NCI-H1930 (cell line): ENCODE measurements at regions not wholly inside any gene's neighbourhood (a gene's known extent, or its start where the extent isn't known, plus 50 kb on each side); places are given as distances from the start of the nearest gene placed in this dataset.

Source experiments
- DNase-seq, 2 experiments: peaks; one replicate each; lab custom pipeline; 2025; lab: John Stamatoyannopoulos, UW

GRCh38 chr7:37504801-37505200 is 56.1 kb upstream of the ELMO1 start:
- no peak for DNase-seq

DNA sequence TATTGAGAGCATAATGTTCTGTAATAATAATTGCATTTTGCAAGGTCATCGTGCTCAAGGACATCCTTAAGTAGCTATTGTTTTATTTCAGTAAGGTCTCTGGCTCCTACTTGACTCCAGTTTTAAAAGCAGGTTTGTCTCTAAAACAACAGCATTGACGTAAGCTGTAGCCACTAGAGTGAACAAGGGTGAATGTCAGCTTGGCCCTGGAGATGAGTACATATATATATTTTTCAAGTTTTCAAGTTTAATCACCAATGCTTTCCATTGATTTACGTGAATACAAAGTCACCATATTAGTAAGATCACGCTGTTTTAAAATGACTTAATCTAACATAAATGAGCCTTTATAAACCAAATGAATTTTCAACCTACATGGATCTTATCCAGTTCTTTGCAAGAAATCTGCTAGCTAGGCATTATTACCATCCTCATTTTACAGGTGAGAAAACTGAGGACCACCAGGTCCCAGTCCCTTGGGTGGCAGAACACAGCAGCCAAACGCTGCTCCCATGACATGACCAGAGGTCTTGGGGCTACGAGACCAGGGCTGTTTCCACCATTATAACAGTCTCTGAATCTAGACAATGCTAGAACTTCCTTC is 57.2 kb upstream of the ELMO1 start:
- DNase-seq, result no peak

DNA sequence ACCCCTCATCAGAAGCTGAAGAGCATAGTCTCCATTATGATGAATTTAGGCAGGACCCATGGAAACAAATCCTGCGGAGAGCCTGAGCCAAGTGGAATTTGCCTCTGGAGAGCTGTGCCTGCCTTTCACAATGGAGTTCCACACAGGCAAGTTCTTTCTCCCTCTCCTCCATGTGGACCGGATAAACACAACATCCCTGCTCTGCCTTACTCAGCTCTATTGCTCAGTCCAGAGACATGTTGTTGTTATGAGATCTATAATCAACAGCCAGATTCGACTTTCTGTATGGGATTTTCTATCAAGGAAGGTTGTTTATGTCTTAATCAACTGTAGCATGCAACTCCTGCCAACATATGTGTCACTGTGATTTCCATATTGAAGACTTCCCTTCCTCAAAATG is 59.5 kb upstream of the ELMO1 start:
- no peak for DNase-seq

GRCh38 chr7:37510043-37510634 is 61.5 kb upstream of the ELMO1 start:
- peak in 1 of 2 experiments; percentile 5 for DNase-seq

- no peak for DNase-seq
These were observed 63.3 kb upstream of the ELMO1 start for GRCh38 chr7:37511915-37512314.

DNA sequence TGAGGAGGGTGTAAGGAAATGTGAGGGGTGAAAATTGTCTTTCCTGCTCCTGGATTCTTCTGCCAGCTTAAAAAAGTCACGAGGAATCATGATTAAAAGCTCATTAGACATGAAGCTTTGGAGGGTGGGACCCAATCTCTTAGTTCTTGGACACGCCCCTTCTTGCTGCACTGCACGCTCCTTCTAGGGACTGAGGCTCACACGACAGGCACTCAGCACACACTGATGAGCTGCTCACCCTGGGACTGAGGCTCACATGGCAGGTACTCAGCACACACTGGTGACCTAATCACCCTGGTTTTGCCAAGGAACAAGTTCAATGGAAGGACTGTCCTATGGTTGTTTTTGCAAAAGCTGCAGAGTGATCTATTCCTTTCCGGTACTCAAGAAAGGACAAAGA is 65.8 kb upstream of the ELMO1 start:
- no peak for DNase-seq

DNA sequence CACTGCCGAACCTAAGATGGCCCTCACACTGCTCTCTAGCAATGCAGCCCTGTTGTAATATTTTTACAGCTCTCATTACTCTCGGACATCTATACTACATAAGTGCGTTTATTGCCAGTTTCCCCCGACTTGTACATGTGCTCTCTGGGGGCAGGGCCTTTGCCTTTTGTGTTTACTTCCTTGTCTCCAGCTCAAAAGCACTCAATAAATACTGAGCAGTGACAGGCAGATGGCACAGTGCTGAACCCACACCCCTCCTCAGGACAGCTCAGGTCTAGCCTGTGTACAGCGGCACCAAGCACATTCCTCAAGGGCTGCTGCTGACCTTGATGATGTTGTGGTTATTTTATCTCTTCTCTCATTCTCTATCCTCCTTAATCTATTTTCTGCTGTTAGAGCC is 68.0 kb upstream of the ELMO1 start:
- DNase-seq, result no peak

DNA sequence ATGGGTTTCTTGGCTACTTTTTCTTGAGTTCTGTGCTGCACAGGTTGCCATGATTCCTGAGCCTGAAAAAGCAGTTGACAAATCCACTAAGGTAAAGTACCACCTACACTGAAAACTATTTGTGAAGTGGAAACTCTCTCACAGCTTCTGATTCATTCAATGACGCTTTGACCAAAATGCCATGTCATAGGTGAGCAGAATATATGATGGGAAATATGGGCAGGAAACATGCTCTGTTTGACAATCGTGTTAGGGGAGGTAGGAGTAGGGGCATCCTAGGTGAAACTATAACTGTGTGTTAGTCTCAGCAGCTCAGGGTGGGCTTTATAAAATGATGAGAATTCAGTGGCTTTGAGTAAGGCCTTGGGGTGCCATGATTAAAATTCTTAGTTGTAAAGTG is 69.6 kb upstream of the ELMO1 start:
- DNase-seq, result no peak

GRCh38 chr7:37524056-37524455 is 75.4 kb upstream of the ELMO1 start:
- DNase-seq, result no peak

DNA sequence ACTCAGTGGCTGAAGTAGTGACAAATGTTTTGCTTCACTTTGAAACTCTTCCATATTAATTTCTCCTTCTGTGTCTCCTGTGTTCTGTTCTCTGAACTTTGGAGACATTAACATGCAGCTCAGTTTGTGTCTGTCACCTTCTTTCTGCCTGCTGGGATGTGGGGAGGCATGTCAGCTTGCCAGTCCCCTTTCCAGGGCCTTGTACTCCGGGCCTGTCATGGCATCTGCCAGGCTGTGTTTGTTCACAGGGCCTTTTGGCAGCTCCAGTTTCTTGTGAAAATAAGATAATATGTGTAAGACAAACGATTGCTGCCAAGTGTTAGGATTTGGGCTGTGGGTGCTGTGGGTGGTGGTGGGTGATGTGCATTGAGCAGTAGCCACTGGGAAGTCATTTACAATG is 76.1 kb upstream of the ELMO1 start:
- no peak for DNase-seq

GRCh38 chr7:37526623-37527022 is 78.0 kb upstream of the ELMO1 start:
- DNase-seq, result no peak

- no peak for DNase-seq
These were observed 78.4 kb upstream of the ELMO1 start for GRCh38 chr7:37527109-37527508.

- DNase-seq, result no peak
These were observed 82.6 kb upstream of the ELMO1 start for GRCh38 chr7:37531225-37531624.

DNA sequence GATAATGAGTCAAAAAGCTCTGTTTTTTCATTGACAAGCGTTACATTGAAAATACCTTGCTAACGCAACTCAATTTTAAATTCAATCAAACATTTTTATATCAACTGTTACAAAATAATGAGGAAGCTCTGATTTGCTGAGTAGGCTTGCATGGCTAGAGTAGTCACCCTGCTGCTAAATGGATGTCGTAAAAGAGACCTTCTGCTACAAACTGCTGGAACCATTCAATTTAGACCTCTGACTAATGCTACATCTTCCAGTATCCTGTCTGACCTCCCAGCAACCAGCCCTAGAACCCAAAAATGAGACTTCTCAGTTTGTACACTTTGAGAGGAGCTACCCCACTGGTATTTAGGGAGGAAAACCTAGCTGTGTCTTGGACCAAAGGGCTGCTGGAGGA is 84.0 kb upstream of the ELMO1 start:
- no peak for DNase-seq

DNA sequence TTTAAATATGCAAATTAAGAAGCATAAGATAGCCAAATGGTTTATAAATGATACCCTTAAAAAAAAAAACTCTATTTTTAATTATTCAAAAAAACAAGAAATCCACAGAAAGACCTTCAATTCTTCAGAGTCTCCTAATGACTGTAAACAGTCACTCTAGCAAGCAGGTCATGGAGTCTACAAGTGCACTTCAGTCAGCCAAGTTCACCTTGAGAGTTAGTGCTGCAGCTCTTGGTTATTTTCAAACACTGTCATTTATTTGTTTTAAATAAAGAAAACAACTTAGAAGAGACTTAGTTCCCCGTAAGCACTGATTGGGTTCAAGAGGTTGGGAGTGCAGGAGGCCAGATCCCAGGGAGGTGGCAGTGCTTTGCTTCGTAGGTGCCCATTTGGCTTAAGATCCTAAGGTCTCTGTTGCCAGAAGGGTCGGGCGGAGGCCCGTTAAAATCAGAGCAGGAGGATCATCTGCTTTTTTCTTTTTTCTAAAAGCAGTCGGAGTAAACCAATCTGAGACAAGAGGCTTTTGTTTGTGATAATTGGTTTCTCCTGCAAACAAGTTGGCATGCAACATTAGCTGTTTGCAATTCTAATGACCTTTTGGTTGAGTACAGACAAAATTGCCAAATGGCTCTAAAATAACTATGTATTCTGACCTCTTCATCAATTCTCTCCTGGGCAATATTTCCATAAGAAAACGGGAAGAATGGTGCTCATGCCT is 86.4 kb upstream of the ELMO1 start:
- peak in 1 of 2 experiments; percentile 12 for DNase-seq

- DNase-seq, result no peak
These were observed 87.2 kb upstream of the ELMO1 start for GRCh38 chr7:37535841-37536240.

DNA sequence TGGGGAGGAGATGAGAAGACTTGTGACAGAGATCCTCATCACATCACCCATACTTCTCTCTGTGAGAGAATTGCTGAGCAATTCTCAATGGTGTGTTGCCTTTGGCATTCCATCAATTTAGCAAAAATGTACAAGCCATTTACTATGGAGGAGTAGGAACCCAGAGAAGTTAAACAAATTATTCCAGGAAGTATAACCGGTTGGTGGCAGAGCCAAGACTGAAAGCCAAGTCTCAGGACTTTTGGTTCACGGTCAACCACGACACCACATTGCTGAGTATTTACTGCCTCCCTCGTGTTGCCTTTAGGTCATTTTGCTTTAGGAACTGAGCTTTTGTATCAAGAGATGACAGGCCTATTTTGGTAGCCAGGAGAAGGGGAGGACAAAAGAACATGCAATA is 88.0 kb upstream of the ELMO1 start:
- no peak for DNase-seq

DNA sequence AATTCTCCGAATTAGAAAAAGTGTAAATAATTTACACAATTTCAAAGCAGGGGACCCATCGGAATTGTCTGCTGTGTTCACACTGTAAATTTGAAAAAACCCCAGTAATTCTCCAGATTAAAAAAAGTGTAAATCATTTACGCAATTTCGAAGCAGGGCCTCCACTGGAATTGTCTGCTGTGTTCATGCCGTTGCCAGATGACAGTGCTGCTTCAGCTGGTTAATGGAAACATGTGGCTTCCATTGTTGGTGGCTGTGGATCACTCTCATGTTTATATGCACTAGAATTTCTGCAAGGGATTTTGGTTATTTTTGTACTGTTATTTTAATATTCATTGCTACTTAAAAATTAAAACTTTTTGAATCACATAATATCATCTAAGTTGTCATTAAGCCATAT is 88.8 kb upstream of the ELMO1 start:
- no peak for DNase-seq

DNA sequence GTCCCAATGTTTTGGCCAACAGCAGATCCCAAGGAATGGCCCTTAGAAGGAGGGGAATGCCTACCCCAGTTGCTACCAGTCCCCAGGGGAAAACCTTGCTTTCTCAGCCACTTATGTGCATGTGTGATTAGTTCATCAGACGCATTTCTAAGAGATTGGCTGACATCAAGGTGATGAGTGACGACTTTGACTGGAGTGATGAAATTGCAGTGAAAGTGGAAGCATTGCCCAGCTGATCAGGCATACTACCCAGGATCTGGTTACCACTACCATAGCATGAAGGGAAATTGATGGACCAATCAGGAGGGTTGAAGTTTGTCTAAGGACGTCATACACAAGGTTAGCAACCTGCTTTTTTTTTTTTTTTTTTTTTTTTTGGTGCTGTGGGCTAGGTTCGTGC is 90.3 kb upstream of the ELMO1 start:
- DNase-seq, result no peak

DNA sequence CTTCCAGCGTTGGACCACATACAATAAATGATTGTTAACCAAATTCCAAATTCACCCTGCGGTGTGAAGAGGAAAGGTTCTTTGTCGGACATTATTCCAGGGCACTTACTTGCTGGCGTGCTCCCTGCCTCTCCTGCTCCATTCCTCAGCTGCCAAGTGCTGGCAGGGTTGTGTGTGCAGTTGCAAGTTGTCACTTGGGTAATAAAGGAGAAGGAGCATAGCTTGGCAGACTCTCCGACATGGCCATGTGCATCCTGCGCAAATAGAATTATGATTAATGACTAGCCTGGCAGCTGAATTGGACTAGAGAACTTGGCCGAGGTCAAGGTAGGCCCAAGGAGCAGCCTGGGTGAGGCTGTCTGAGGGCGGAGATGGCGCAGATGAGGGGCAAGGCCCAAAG is 92.3 kb upstream of the ELMO1 start:
- no peak for DNase-seq

DNA sequence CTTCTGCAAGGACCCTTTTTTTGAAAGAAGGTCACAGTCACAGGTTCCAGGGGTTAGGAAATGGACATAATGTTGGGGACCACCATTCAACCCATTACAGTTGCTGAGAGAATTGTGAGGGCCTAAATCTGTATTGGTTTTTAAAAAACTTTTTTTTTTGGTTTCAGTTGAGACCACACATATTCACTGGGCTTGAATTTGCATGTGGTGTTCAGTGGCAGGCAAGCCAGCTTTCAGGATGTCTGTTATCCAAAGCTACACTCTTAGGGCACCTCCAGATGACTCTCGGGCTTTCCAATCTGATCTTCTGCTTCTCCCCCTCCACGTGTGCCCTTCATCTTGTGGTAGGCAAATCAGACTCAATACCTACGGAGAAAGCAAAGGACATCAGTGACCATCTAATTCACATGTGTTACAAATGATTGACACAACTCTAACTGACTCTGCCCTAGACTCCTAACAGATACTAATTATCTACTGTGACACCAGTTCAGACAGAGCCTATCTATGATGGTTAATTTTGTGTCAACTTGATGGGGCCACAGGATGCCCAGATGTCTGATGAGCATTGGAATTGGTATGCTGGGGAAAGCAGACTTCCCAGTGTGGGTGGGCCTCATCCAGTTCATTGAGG is 93.3 kb upstream of the ELMO1 start:
- DNase-seq, result no peak

GRCh38 chr7:37545619-37546534 is 97.2 kb upstream of the ELMO1 start:
- no peak for DNase-seq
